NCI-H1105 treated with DMSO at 0.1 percent for 48 hours (cell line): ENCODE measurements at regions not wholly inside any gene's neighbourhood (a gene's known extent, or its start where the extent isn't known, plus 50 kb on each side); places are given as distances from the start of the nearest gene placed in this dataset.
A peak's percentile ranks its signal among the peaks of the same experiment; 100 is the strongest.
"Not testable (repeated sequence)": the region's sequence is repeated elsewhere in the genome, so short reads cannot be mapped to it uniquely, and the experiment has no call there.

ENCODE experiments used
- DNase-seq: peaks from one replicate; lab custom pipeline; 2025; lab: John Stamatoyannopoulos, UW

- DNase-seq: no peak
Observed at GRCh38 chr3:184477940-184478339, 83.6 kb upstream of the EPHB3 start.

GRCh38 chr3:184479426-184480126 is 82.0 kb upstream of the EPHB3 start:
- no peak for DNase-seq

- no peak for DNase-seq
Observed at GRCh38 chr3:184480831-184481230, 80.8 kb upstream of the EPHB3 start.

GRCh38 chr3:184481984-184482671 is 79.5 kb upstream of the EPHB3 start:
- no peak for DNase-seq

GRCh38 chr3:184485241-184485640 is 76.3 kb upstream of the EPHB3 start:
- no peak for DNase-seq

- DNase-seq: no peak
Observed at GRCh38 chr3:184485906-184486305, 75.7 kb upstream of the EPHB3 start.

GRCh38 chr3:184486614-184487013 is 75.0 kb upstream of the EPHB3 start:
- no peak for DNase-seq

- no peak for DNase-seq
Observed at GRCh38 chr3:184488577-184488976, 73.0 kb upstream of the EPHB3 start.

- no peak for DNase-seq
Observed at GRCh38 chr3:184489268-184489841, 72.2 kb upstream of the EPHB3 start.

- no peak for DNase-seq
Observed at GRCh38 chr3:184491011-184491576, 70.5 kb upstream of the EPHB3 start.

- DNase-seq: no peak
Observed at GRCh38 chr3:184491867-184492615, 69.5 kb upstream of the EPHB3 start.

GRCh38 chr3:184496933-184497332 is 64.7 kb upstream of the EPHB3 start:
- DNase-seq: no peak

GRCh38 chr3:184497804-184498203 is 63.8 kb upstream of the EPHB3 start:
- no peak for DNase-seq

- DNase-seq: no peak
Observed at GRCh38 chr3:184498986-184499606, 62.5 kb upstream of the EPHB3 start.

- DNase-seq: no peak
Observed at GRCh38 chr3:184500344-184500923, 61.2 kb upstream of the EPHB3 start.

- DNase-seq: no peak
Observed at GRCh38 chr3:184502123-184502667, 59.4 kb upstream of the EPHB3 start.

- DNase-seq: not testable (repeated sequence)
Observed at GRCh38 chr3:184502841-184503240, 58.7 kb upstream of the EPHB3 start.

GRCh38 chr3:184503647-184504046 is 57.9 kb upstream of the EPHB3 start:
- DNase-seq: no peak

GRCh38 chr3:184505076-184505878 is 56.3 kb upstream of the EPHB3 start:
- peak; percentile 31 for DNase-seq

GRCh38 chr3:184506561-184506991 is 55.0 kb upstream of the EPHB3 start:
- no peak for DNase-seq
